OCI-LY7 (cell line): ENCODE measurements at regions not wholly inside any gene's neighbourhood (a gene's known extent, or its start where the extent isn't known, plus 50 kb on each side); places are given as distances from the start of the nearest gene placed in this dataset.

Experiments
- BruUV-seq: library from RNA; stranded (reverse); fragments of 400-500 nt; replicated peaks from 2 replicates; lab custom pipeline; 2021; lab: Mats Ljungman, UMichigan
- CTCF ChIA-PET: fragments of 300-600 bp; sonication (Branson Sonifier 250); formaldehyde crosslinking; loops from one replicate; lab custom pipeline; 2022; ENCODE audit warnings: antibody characterized with exemption; ENCODE audit not compliant: unreplicated experiment; lab: Charles Lee
- POLR2A ChIA-PET: fragments of 300-600 bp; sonication (Branson Sonifier 250); formaldehyde crosslinking; loops from one replicate; lab custom pipeline; 2022; ENCODE audit warnings: antibody characterized with exemption; lab: Charles Lee
- DNase-seq: peaks from one replicate; pipeline ENCODE4 v3.0.0-alpha.2; 2015; ENCODE audit warnings: low spot score
- H2AFZ ChIP-seq: fragments of 200-600 bp; sonication (generic), shearing (Covaris generic); 2 replicates; pipeline ENCODE4 v1.6.1; 2014; ENCODE audit warnings: mild to moderate bottlenecking, antibody characterized with exemption, low read length, moderate library complexity
- H3K27ac ChIP-seq: fragments of 200-600 bp; sonication (generic); 2 replicates; pipeline ENCODE4 v1.5.1; 2014; ENCODE audit warnings: mixed run types, low read depth, mild to moderate bottlenecking, moderate library complexity, low read length, inconsistent platforms; ENCODE audit not compliant: poor library complexity, severe bottlenecking
- H3K36me3 ChIP-seq: fragments of 200-600 bp; sonication (generic); 2 replicates; pipeline ENCODE4 v1.6.1; 2014; ENCODE audit warnings: mild to moderate bottlenecking, antibody characterized with exemption, low read length, moderate library complexity, mixed read lengths; ENCODE audit not compliant: insufficient read depth
- H3K4me1 ChIP-seq: fragments of 200-600 bp; sonication (generic); 2 replicates; pipeline ENCODE4 v1.5.1; 2014; ENCODE audit warnings: mild to moderate bottlenecking, low read length; ENCODE audit not compliant: insufficient read depth, poor library complexity, severe bottlenecking
- H3K4me2 ChIP-seq: fragments of 200-600 bp; sonication (generic); 2 replicates; pipeline ENCODE4 v1.6.1; 2014; ENCODE audit warnings: mild to moderate bottlenecking, low read length
- H3K4me3 ChIP-seq: fragments of 200-600 bp; sonication (generic); 2 replicates; pipeline ENCODE4 v1.5.1; 2014; ENCODE audit warnings: mild to moderate bottlenecking, low read depth, low read length; ENCODE audit not compliant: poor library complexity, severe bottlenecking
- H3K79me2 ChIP-seq: fragments of 200-600 bp; sonication (generic); 2 replicates; pipeline ENCODE4 v1.6.1; 2016; ENCODE audit warnings: low read depth, mild to moderate bottlenecking, low read length, moderate library complexity, mixed read lengths; ENCODE audit not compliant: insufficient read depth
- H3K9me2 ChIP-seq: fragments of 200-600 bp; sonication (generic); 2 replicates; pipeline ENCODE4 v1.6.1; 2016; ENCODE audit warnings: mild to moderate bottlenecking, low read length, mixed read lengths; ENCODE audit not compliant: insufficient read depth
- H3K9me3 ChIP-seq: fragments of 200-600 bp; sonication (generic); 2 replicates; pipeline ENCODE4 v1.6.1; 2014; ENCODE audit warnings: mild to moderate bottlenecking, mixed run types, low read length, mixed read lengths
- H4K20me1 ChIP-seq: fragments of 200-600 bp; sonication (generic); 2 replicates; pipeline ENCODE4 v1.6.1; 2014; ENCODE audit warnings: mild to moderate bottlenecking, antibody characterized with exemption, low read length, moderate library complexity, mixed read lengths; ENCODE audit not compliant: insufficient read depth
- EZH2phosphoT487 ChIP-seq: fragments of 200-600 bp; sonication (generic); IDR thresholded peaks from 2 replicates; pipeline ENCODE4 v1.6.1; 2018; ENCODE audit warnings: low read depth, borderline replicate concordance, mild to moderate bottlenecking, mixed run types, antibody characterized with exemption, low read length, moderate library complexity, mixed read lengths
- intact Hi-C: fragments of 100-400 bp; cut with micrococcal nuclease; formaldehyde crosslinking; loops from one replicate; pipeline ENCODE4 v1.10.0; 2022; ENCODE audit not compliant: unreplicated experiment
- TF ChIP-seq, protein P1 (sequence below): fragments of 200-600 bp; sonication (generic); conservative IDR thresholded peaks from 2 replicates; pipeline ENCODE4 v1.5.1; 2014; ENCODE audit warnings: mild to moderate bottlenecking, antibody characterized with exemption, low read length, moderate library complexity, mixed read lengths

DNA sequence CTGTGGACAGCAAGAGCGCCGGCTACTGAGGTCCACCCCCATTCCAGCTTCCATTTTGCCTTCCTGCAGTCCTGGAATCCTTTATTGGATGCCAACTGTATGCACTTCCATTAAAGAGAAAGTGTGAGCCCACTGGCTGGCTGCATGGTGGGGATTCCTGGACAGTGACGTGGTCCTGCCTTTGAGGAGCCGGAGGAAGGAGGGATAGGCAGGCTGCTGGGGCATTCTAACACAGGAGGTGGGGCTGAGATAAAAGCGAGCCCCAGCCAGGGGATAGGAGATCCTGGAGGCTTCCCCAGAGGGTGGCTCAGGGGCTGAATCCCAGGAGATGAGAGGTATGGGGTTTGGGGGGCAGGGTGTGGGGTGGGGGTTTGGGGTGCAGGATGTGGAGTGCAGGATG lies 984.7 kb downstream of the BRD1 start:
- Histone ChIP-seq H3K9me3 (no peaks in the 10 kb centered on the region), H3K4me1 (peaks cover 22% of the 10 kb centered on the region), H4K20me1 (no peaks in the 10 kb centered on the region), H3K36me3 (no peaks in the 10 kb centered on the region), H2AFZ (no peak overlapping the region), H3K79me2 (no peaks in the 10 kb centered on the region), H3K9me2 (no peaks in the 10 kb centered on the region), H3K27ac (no peak overlapping the region), H3K4me2 (0 out of 2 replicates have a peak overlapping the region, but pooled peaks have one; percentile 29), H3K4me3 (no peak overlapping the region)
- intact Hi-C loops, result no loop called here
- ChIA-PET POLR2A (no interaction called here), CTCF (no interaction called here)
- DNase-seq, result no peak
- TF ChIP-seq, protein P1, sequence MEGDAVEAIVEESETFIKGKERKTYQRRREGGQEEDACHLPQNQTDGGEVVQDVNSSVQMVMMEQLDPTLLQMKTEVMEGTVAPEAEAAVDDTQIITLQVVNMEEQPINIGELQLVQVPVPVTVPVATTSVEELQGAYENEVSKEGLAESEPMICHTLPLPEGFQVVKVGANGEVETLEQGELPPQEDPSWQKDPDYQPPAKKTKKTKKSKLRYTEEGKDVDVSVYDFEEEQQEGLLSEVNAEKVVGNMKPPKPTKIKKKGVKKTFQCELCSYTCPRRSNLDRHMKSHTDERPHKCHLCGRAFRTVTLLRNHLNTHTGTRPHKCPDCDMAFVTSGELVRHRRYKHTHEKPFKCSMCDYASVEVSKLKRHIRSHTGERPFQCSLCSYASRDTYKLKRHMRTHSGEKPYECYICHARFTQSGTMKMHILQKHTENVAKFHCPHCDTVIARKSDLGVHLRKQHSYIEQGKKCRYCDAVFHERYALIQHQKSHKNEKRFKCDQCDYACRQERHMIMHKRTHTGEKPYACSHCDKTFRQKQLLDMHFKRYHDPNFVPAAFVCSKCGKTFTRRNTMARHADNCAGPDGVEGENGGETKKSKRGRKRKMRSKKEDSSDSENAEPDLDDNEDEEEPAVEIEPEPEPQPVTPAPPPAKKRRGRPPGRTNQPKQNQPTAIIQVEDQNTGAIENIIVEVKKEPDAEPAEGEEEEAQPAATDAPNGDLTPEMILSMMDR, result no peak
- TF ChIP-seq EZH2phosphoT487, result no peak
- no TSS peak for BruUV-seq

DNA sequence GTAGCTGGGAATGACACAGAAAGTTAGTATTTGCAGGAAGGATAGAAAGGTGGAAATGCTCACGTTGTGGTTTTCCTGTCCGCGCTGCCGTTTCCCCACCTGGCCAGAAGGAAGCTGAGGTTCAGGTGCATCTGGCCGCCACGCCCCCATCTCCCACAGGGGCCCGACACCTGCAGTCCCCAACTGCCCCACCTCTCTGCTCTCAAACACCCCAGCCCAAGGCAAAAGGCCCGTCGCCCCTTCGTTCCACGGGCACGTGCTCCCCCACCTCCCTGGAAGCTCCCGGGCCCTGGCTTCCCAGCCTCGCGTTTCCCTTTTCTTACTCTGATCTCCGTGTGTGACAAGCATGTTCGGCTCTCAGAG lies 985.1 kb downstream of the BRD1 start:
- no peak overlapping the region for H3K4me3 ChIP-seq
- peaks cover 22% of the 10 kb centered on the region for H3K4me1 ChIP-seq
- peak overlapping the region; percentile 29; the same call in 1 of the 2 replicates for H3K4me2 ChIP-seq
- BruUV-seq, result no TSS peak
- H3K27ac ChIP-seq, result no peak overlapping the region
- no peaks in the 10 kb centered on the region for H3K9me3 ChIP-seq
- H3K9me2 ChIP-seq, result no peaks in the 10 kb centered on the region
- peak; percentile 57 for DNase-seq
- no peaks in the 10 kb centered on the region for H3K79me2 ChIP-seq
- intact Hi-C loops, result no loop called here
- H3K36me3 ChIP-seq, result no peaks in the 10 kb centered on the region
- no peaks in the 10 kb centered on the region for H4K20me1 ChIP-seq
- H2AFZ ChIP-seq, result no peak overlapping the region
- CTCF ChIA-PET, result no interaction called here
- no peak for TF ChIP-seq EZH2phosphoT487
- TF ChIP-seq, protein P1, result no peak
- POLR2A ChIA-PET, result no interaction called here

DNA sequence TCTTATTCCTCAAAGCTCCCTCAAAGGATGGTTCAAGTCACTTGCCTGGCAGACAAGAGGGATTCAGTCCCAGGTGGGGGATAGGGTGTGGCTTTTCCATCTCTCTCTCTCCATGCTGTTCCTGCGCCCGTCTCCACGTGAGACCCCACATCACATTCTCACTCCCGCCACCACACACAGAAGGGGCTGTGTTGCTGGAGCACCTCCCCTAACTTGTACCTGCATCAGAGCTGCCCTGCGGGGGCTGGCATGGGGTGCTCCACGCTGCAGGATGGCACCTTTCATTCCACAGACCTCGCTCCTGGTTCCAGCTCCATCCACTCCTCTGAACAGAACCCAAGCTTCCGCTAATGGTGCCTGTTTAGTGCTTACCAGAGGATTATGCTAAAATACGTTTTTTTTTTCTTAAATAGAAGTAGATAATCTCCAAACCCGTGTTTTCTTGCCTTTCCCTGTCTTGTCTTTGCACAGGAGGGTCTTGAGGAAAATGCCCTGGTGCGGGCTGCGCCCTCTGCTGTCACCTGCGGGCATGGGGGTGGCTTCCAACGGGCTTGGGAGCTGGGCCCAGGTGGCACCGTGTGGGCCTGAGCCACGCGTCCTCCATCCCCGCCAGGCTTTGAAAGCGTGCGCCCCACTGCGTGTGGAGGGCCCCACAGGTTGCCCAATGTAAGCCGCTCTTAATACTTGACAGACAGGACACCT lies 985.6 kb downstream of the BRD1 start:
- H3K9me3 ChIP-seq, result no peaks in the 10 kb centered on the region
- no TSS peak for BruUV-seq
- TF ChIP-seq, protein P1, result peak; percentile 43
- no peak for TF ChIP-seq EZH2phosphoT487
- DNase-seq, result no peak
- intact Hi-C loops, result no loop called here
- CTCF ChIA-PET, result no interaction called here
- H4K20me1 ChIP-seq, result no peaks in the 10 kb centered on the region
- H3K9me2 ChIP-seq, result no peaks in the 10 kb centered on the region
- no peak overlapping the region for H2AFZ ChIP-seq
- H3K4me2 ChIP-seq, result peak overlapping the region; percentile 29; the same call in 1 of the 2 replicates
- H3K27ac ChIP-seq, result no peak overlapping the region
- H3K79me2 ChIP-seq, result no peaks in the 10 kb centered on the region
- POLR2A ChIA-PET, result no interaction called here
- no peaks in the 10 kb centered on the region for H3K36me3 ChIP-seq
- no peak overlapping the region for H3K4me3 ChIP-seq
- H3K4me1 ChIP-seq, result peaks cover 22% of the 10 kb centered on the region
